ENCODE measurements at regions not wholly inside any gene's neighbourhood (a gene's known extent, or its start where the extent isn't known, plus 50 kb on each side); places are given as distances from the start of the nearest gene placed in this dataset.

GRCh38 chr9:529731-530130 lies 311.8 kb upstream of the DMRT1 start:
- TF ChIP-seq CTCF (conservative IDR thresholded peaks at IDR 0.05; ENCODE audit: low read depth, low read length) (no peak), EZH2phosphoT487 (IDR thresholded peaks at IDR 0.05; ENCODE audit: borderline replicate concordance, low read length) (no peak), EZH2 (IDR thresholded peaks at IDR 0.05; ENCODE audit: low read length, unreplicated experiment) (no peak)
